ENCODE measurements at regions not wholly inside any gene's neighbourhood (a gene's known extent, or its start where the extent isn't known, plus 50 kb on each side); places are given as distances from the start of the nearest gene placed in this dataset.

- Mint-ChIP-seq H3K27ac (ENCODE audit: low read depth) (no peak overlapping the region), H3K36me3 (ENCODE audit: insufficient read depth) (no peaks in the 10 kb centered on the region), H3K4me1 (no peaks in the 10 kb centered on the region), H3K9me3 (no peaks in the 10 kb centered on the region), H3K27me3 (no peaks in the 10 kb centered on the region), H3K4me3 (no peak overlapping the region)
- no peak for ATAC-seq (replicated peaks; ENCODE audit: extremely low read depth, poor library complexity, severe bottlenecking)
- DNase-seq (ENCODE audit: low spot score in 2 of 2): no peak
These were observed 729.7 kb downstream of the BCL11B start for GRCh38 chr14:98542316-98542715.

DNA sequence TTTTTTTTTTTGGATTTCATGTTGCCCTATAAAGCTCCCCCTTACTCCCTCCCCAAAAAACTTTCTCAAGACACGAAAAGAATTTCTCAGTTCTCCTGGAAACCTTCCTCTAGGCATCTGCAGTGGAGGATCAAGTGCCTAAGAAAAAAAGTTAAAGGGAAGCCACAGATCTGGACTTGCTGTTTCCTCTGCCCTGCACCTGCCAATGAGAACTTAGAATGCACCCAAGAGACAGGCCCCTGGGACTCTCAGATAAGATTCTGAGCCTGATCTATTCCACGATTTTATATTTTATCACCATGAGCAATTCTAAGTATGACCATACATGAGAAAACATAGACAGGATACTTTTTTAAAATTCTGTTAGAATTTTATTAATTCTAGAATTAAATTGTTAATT, 728.9 kb downstream of the BCL11B start:
- DNase-seq (ENCODE audit: low spot score in 2 of 2) (no peak), ATAC-seq (replicated peaks; ENCODE audit: extremely low read depth, poor library complexity, severe bottlenecking) (no peak)
- no peaks in the 10 kb centered on the region for H3K9me3 Mint-ChIP-seq
- no peaks in the 10 kb centered on the region for H3K27me3 Mint-ChIP-seq
- no peak overlapping the region for H3K27ac Mint-ChIP-seq (ENCODE audit: low read depth)
- H3K36me3 Mint-ChIP-seq (ENCODE audit: insufficient read depth): no peaks in the 10 kb centered on the region
- H3K4me1 Mint-ChIP-seq: no peaks in the 10 kb centered on the region
- no peak overlapping the region for H3K4me3 Mint-ChIP-seq

- Mint-ChIP-seq H3K4me3 (no peak overlapping the region), H3K27ac (ENCODE audit: low read depth) (no peak overlapping the region), H3K27me3 (no peaks in the 10 kb centered on the region), H3K4me1 (peaks cover 5% of the 10 kb centered on the region), H3K36me3 (ENCODE audit: insufficient read depth) (peaks cover 1% of the 10 kb centered on the region), H3K9me3 (no peaks in the 10 kb centered on the region)
- DNase-seq (ENCODE audit: low spot score in 2 of 2) (no peak), ATAC-seq (replicated peaks; ENCODE audit: extremely low read depth, poor library complexity, severe bottlenecking) (no peak)
These were observed 727.8 kb downstream of the BCL11B start for GRCh38 chr14:98544174-98544573.

DNA sequence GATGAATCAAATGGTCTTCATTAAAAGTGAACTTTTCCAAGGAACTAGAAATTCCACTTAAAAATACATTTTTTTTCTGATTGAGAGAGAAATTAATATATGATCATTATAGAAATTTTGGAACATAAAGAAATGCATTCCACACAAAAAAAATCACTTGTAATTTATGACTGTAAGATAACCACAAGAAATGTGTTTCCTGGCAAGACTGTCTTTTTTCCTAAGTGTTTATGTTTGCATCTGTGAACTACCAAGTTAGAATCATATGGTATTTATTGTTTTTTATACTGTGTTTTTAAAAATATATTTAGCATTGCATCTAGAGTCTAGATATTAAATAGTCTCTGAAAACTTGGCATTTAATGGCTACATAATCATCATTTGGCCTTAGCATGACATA, 726.8 kb downstream of the BCL11B start:
- ATAC-seq (replicated peaks; ENCODE audit: extremely low read depth, poor library complexity, severe bottlenecking) (no peak), DNase-seq (ENCODE audit: low spot score in 2 of 2) (no peak)
- H3K9me3 Mint-ChIP-seq: no peaks in the 10 kb centered on the region
- H3K4me1 Mint-ChIP-seq: peaks cover 5% of the 10 kb centered on the region
- no peaks in the 10 kb centered on the region for H3K27me3 Mint-ChIP-seq
- H3K4me3 Mint-ChIP-seq: no peak overlapping the region
- H3K36me3 Mint-ChIP-seq (ENCODE audit: insufficient read depth): peaks cover 1% of the 10 kb centered on the region
- H3K27ac Mint-ChIP-seq (ENCODE audit: low read depth): no peak overlapping the region

- no peaks in the 10 kb centered on the region for H3K27me3 Mint-ChIP-seq
- ATAC-seq (replicated peaks; ENCODE audit: extremely low read depth, poor library complexity, severe bottlenecking): no peak
- no peak overlapping the region for H3K27ac Mint-ChIP-seq (ENCODE audit: low read depth)
- H3K36me3 Mint-ChIP-seq (ENCODE audit: insufficient read depth): peaks cover 1% of the 10 kb centered on the region
- no peak for DNase-seq (ENCODE audit: low spot score in 2 of 2)
- no peak overlapping the region for H3K4me3 Mint-ChIP-seq
- H3K9me3 Mint-ChIP-seq: no peaks in the 10 kb centered on the region
- H3K4me1 Mint-ChIP-seq: peaks cover 5% of the 10 kb centered on the region
These were observed 723.8 kb downstream of the BCL11B start for GRCh38 chr14:98548071-98548686.

DNA sequence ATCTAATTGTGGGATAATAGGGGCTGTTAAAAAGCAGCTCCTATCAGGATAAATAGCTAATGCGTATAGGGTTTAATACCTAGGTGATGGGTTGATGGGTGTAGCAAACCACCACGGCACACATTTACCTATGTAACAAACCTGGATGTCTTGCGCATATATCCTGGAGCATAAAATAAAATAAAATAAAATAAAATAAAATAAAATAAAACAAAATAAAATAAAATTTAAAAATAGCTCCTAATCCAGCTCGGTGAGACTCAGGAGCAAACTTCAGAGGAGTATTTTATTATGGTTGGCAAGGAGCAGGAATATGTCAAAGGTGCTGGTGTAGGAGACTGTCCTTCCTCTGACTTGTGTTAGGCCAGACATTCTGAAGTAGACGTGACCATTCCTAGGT, 721.0 kb downstream of the BCL11B start:
- Mint-ChIP-seq H3K9me3 (no peaks in the 10 kb centered on the region), H3K27ac (ENCODE audit: low read depth) (no peak overlapping the region), H3K36me3 (ENCODE audit: insufficient read depth) (peaks cover 1% of the 10 kb centered on the region), H3K4me3 (no peak overlapping the region), H3K27me3 (no peaks in the 10 kb centered on the region), H3K4me1 (peaks cover 5% of the 10 kb centered on the region)
- DNase-seq (ENCODE audit: low spot score in 2 of 2) (no peak), ATAC-seq (replicated peaks; ENCODE audit: extremely low read depth, poor library complexity, severe bottlenecking) (no peak)

DNA sequence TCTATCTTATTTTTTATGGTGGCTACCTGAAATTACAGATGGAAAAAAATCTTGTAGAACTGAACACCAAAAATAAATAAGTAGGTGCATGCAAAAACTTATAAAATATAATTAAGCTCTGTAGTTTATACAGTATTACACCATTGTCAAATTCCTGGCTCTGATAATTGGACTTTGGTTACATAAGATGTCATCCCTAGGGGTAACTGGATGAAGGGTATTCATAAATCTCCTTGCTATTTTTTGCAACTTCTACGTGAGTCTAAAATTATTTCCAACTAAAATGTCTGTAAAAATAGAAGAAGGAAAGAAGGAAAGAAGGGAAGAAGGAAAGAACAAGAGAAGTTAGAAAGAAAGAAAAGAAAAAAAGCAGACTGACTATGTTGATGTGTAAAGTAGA, 716.6 kb downstream of the BCL11B start:
- Mint-ChIP-seq H3K27me3 (no peaks in the 10 kb centered on the region), H3K9me3 (no peaks in the 10 kb centered on the region), H3K36me3 (ENCODE audit: insufficient read depth) (peaks cover 2% of the 10 kb centered on the region), H3K4me3 (no peak overlapping the region), H3K4me1 (no peaks in the 10 kb centered on the region), H3K27ac (ENCODE audit: low read depth) (no peak overlapping the region)
- DNase-seq (ENCODE audit: low spot score in 2 of 2) (no peak), ATAC-seq (replicated peaks; ENCODE audit: extremely low read depth, poor library complexity, severe bottlenecking) (no peak)

GRCh38 chr14:98564006-98564405, 708.0 kb downstream of the BCL11B start:
- Mint-ChIP-seq H3K36me3 (ENCODE audit: insufficient read depth) (no peaks in the 10 kb centered on the region), H3K4me1 (no peaks in the 10 kb centered on the region), H3K27ac (ENCODE audit: low read depth) (no peak overlapping the region), H3K4me3 (no peak overlapping the region), H3K9me3 (no peaks in the 10 kb centered on the region), H3K27me3 (no peaks in the 10 kb centered on the region)
- ATAC-seq (replicated peaks; ENCODE audit: extremely low read depth, poor library complexity, severe bottlenecking) (no peak), DNase-seq (ENCODE audit: low spot score in 2 of 2) (no peak)

- Mint-ChIP-seq H3K9me3 (no peaks in the 10 kb centered on the region), H3K27ac (ENCODE audit: low read depth) (no peak overlapping the region), H3K36me3 (ENCODE audit: insufficient read depth) (no peaks in the 10 kb centered on the region), H3K27me3 (no peaks in the 10 kb centered on the region), H3K4me1 (no peaks in the 10 kb centered on the region), H3K4me3 (no peak overlapping the region)
- no peak for DNase-seq (ENCODE audit: low spot score in 2 of 2)
- ATAC-seq (replicated peaks; ENCODE audit: extremely low read depth, poor library complexity, severe bottlenecking): no peak
These were observed 707.5 kb downstream of the BCL11B start for GRCh38 chr14:98564541-98564940.

DNA sequence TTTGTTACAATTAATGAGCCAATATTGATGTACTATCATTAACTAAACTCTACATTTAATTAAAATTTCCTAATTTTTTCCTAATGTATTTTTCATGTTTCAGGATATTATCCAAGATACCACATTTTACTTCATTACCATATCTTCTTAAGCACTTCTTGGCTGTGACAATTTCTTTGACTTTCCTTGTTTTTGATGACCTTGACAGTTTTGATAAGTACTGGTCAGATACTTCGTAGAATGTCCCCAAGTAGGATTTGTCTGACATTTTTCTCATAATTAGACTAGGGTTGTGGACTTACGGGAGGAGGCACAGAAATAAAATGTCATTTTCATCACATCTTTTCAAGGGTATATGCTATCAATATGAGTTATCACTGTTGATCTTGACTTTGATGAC, 700.9 kb downstream of the BCL11B start:
- no peak for DNase-seq (ENCODE audit: low spot score in 2 of 2)
- no peak overlapping the region for H3K4me3 Mint-ChIP-seq
- H3K9me3 Mint-ChIP-seq: no peaks in the 10 kb centered on the region
- no peaks in the 10 kb centered on the region for H3K27me3 Mint-ChIP-seq
- no peaks in the 10 kb centered on the region for H3K36me3 Mint-ChIP-seq (ENCODE audit: insufficient read depth)
- H3K4me1 Mint-ChIP-seq: no peaks in the 10 kb centered on the region
- H3K27ac Mint-ChIP-seq (ENCODE audit: low read depth): no peak overlapping the region
- no peak for ATAC-seq (replicated peaks; ENCODE audit: extremely low read depth, poor library complexity, severe bottlenecking)

- ATAC-seq (replicated peaks; ENCODE audit: extremely low read depth, poor library complexity, severe bottlenecking) (no peak), DNase-seq (ENCODE audit: low spot score in 2 of 2) (no peak)
- H3K36me3 Mint-ChIP-seq (ENCODE audit: insufficient read depth): no peaks in the 10 kb centered on the region
- H3K9me3 Mint-ChIP-seq: no peaks in the 10 kb centered on the region
- H3K4me3 Mint-ChIP-seq: no peak overlapping the region
- no peaks in the 10 kb centered on the region for H3K4me1 Mint-ChIP-seq
- H3K27ac Mint-ChIP-seq (ENCODE audit: low read depth): no peak overlapping the region
- no peaks in the 10 kb centered on the region for H3K27me3 Mint-ChIP-seq
These were observed 698.9 kb downstream of the BCL11B start for GRCh38 chr14:98573082-98573481.

- peaks cover 10% of the 10 kb centered on the region for H3K9me3 Mint-ChIP-seq
These were observed 695.5 kb downstream of the BCL11B start for GRCh38 chr14:98576463-98576862.

GRCh38 chr14:98578204-98578603, 693.8 kb downstream of the BCL11B start:
- Mint-ChIP-seq H3K36me3 (ENCODE audit: insufficient read depth) (no peaks in the 10 kb centered on the region), H3K27me3 (peaks cover 37% of the 10 kb centered on the region), H3K4me1 (no peaks in the 10 kb centered on the region), H3K4me3 (no peak overlapping the region), H3K9me3 (peaks cover 13% of the 10 kb centered on the region), H3K27ac (ENCODE audit: low read depth) (no peak overlapping the region)
- no peak for DNase-seq (ENCODE audit: low spot score in 2 of 2)
- no peak for ATAC-seq (replicated peaks; ENCODE audit: extremely low read depth, poor library complexity, severe bottlenecking)

More at GRCh38 chr14:98576463-98576862, 695.5 kb downstream of the BCL11B start:
- Mint-ChIP-seq H3K36me3 (ENCODE audit: insufficient read depth) (no peaks in the 10 kb centered on the region), H3K4me3 (no peak overlapping the region), H3K27ac (ENCODE audit: low read depth) (no peak overlapping the region), H3K27me3 (peaks cover 22% of the 10 kb centered on the region), H3K4me1 (no peaks in the 10 kb centered on the region)
- ATAC-seq (replicated peaks; ENCODE audit: extremely low read depth, poor library complexity, severe bottlenecking) (no peak), DNase-seq (ENCODE audit: low spot score in 2 of 2) (no peak)

- no peak overlapping the region for H3K27ac Mint-ChIP-seq (ENCODE audit: low read depth)
- H3K4me3 Mint-ChIP-seq: no peak overlapping the region
- peaks cover 41% of the 10 kb centered on the region for H3K27me3 Mint-ChIP-seq
- H3K36me3 Mint-ChIP-seq (ENCODE audit: insufficient read depth): no peaks in the 10 kb centered on the region
- ATAC-seq (replicated peaks; ENCODE audit: extremely low read depth, poor library complexity, severe bottlenecking) (no peak), DNase-seq (ENCODE audit: low spot score in 2 of 2) (no peak)
- H3K4me1 Mint-ChIP-seq: no peaks in the 10 kb centered on the region
- peaks cover 14% of the 10 kb centered on the region for H3K9me3 Mint-ChIP-seq
These were observed 692.9 kb downstream of the BCL11B start for GRCh38 chr14:98579140-98579539.

Measured in central memory CD8-positive, alpha-beta T cell (primary cell).